Tongue (tissue), 1 donor: ENCODE measurements at regions not wholly inside any gene's neighbourhood (a gene's known extent, or its start where the extent isn't known, plus 50 kb on each side); places are given as distances from the start of the nearest gene placed in this dataset.

ENCODE experiments used
- DNase-seq: peaks from one replicate; pipeline ENCODE4 v3.0.0-alpha.2; 2015

GRCh38 chr1:84759756-84760155 is 69.5 kb upstream of the SSX2IP start:
- no peak for DNase-seq

DNA sequence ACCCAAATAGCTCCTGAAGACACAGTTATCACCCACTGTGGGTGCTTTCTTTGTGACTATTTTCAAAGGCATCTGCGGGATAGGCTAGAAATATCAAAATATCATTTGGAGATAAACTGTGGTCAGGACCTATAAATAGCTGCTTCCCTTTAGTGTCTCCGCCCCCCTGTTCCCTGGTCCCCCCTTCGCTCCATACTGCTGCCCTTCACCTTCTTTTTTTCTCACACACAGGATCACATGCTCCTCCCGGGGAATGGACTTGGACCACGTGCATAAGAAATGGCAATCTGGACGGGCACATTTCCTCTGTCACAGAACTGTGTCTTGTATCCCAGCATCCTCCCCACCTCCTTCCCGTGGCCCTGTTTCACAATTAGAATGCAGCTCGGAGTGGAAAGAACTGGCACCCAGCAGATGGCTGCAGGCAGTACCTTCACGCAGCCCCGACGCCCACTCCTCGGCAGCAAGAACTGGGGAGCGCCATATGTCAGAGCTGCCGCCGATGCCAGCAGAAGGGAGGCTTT is 68.8 kb upstream of the SSX2IP start:
- DNase-seq, result no peak

DNA sequence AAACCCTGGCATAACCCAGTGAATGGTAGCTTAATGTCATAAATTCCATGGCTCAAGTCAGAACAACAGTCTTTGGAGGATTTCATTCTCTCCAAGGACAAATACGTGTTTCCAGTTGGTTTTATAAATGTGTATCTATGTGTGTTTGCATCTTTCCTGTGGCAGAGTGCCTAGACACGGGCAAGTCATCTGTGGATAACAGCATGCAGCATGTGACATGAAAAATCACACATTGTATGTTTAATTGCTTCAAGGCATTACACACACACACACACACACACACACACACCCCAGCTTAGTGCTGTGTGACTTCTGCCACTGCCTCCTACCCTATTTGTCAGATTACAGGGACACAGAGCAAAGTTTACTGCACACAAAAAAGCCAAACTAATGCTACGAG is 68.2 kb upstream of the SSX2IP start:
- DNase-seq, result peak; percentile 58

DNA sequence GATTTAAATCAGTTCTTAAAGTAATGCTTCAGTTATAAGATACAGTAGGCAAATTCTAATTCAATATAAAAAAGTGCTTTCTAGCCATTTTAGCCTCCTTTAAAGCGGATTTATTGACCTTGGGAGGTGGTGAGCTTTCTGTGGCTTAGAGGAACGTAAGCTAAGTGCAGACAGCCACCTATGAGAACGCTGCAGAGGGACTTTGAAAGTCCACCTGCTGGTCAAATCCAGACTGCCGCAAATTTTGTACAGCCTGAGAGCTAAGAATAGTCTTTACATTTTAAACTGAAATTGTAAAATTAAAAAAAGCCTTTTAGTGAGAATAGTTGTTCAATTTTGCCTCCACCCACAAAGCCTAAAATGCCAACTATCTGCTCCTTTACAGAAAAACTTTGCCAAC is 67.0 kb upstream of the SSX2IP start:
- no peak for DNase-seq

DNA sequence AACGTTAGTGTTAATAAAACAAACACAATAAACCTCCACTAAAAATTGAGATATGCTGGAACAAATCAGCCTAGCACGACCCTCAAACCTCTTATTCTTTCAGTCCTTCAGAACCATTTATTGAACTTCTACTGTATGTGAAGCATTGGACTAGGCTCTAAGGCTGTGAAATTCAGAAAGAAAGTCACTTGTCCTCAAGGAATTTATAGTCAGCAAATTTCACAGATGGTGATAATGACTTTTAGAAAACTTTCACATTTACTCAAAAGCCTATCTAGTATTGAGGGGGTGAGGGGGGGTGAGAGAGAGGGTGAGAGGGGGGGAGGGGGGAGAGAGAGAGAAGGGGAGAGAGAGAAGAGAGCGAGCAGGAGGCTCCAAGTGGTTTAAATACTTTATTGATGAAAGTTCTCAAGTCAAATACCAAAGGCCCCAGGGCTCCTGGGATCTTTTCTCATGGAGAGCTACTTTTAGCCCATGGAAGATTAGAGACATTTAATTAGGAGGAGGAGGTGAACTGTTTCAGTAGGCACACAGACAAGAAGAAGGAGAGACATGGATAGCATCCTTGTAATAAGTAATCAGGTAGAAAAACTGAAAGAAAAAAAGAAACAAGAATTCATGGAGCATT is 66.3 kb upstream of the SSX2IP start:
- no peak for DNase-seq

GRCh38 chr1:84756001-84756400 is 65.7 kb upstream of the SSX2IP start:
- no peak for DNase-seq

GRCh38 chr1:84755216-84755615 is 65.0 kb upstream of the SSX2IP start:
- DNase-seq, result no peak

DNA sequence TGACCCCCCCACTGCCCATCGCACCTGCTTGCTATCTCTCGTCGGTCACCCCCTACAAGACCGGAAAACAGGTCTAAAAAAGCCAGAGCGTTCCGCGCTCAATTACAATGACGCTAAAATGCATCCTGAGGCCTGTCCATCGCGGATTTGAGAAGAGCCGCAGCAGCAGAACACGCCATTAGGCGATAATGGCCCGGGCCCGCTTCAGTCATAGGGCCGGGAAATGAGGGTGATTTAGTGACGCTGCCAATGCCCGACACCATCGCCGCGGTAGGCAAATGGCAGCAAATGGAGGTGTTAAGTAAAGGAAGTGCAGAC is 64.1 kb upstream of the SSX2IP start:
- DNase-seq, result no peak

DNA sequence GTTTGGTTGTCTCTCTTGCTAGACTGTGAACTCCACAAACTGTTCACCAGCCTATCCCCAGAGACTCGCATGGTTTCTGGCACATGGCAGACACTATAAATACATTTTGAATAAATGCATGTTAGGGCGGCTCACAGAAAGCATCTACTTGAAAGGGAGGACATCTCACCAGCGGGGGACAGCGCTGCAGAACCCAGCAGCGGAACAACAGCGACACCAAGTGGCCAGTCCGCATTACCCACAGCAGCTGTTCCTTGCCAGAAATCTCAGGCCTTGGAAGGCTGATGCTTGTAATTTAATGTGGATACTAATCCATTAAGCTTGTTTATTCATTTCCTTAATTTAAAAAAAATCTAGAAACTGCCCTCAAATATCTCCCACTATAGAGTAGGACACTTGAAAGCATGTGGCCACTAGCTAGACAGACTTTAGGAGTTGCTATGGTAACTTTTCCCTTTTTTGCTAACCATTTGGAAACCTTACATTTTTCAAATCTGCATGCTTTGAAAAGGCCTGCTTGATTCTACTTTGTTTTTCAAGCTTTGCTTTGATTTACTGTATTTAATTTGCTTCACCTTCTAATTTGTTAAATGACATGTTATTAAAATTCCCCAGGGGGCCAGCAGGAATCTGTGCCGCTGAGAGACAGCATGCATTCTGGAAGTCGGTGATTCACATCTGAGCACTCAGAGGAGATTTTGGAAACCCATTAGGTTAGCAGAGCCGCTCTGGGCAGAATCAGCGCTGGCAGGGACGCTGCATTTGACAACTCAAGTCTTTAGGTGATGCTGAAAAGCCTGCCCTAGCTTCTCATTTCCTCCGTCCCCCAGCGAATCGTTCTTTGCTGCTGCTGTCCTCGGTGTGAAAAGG is 63.5 kb upstream of the SSX2IP start:
- DNase-seq, result peak; percentile 91

DNA sequence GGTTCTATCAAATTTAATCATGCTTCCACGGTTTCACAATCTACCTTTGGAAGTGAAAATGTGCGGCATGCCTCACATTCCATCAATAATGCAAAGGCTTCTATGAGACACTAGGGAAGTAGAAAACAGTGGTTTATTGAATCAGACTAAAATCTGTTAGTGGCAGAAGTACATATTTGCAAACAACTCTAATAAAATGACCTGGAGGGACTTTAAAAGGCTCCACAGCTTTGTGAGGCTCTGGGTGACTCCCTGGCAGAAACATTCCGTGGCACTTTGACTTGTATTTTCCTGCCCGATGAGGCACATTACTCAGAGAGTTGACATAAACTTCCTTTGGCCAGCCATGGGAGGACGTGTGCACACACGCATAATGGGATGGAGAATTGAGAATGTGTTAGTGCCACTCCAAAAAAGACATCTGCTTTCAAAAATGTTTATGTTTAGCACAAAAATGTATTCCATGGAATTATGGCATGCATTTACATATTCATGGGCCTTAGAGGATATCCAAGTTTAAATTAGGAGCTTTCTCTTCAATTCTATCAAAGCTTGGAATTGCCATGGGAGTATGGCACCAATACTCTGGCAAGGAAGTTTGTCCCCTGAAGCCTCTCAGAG is 60.0 kb upstream of the SSX2IP start:
- no peak for DNase-seq

- peak; percentile 34 for DNase-seq
Observed at GRCh38 chr1:84749427-84749826, 59.2 kb upstream of the SSX2IP start.

DNA sequence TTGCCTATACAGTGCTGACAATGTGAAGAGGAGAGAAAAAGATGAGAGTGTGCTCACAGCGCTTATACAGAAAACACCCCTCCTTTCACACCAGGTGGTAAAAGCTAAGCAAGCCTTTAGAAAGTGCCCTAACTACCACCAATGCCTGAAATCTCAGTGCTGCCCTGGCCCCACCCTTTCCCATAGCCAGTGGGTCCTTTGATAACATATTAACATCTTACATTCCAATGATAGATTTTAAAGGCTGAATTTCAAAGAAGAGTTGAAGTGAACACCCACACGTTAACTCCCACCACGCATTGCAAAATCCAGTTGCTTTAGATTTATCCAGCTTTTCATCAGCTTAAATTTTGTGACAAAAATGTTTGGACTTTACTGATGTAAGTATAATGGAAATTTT is 58.1 kb upstream of the SSX2IP start:
- DNase-seq, result no peak

DNA sequence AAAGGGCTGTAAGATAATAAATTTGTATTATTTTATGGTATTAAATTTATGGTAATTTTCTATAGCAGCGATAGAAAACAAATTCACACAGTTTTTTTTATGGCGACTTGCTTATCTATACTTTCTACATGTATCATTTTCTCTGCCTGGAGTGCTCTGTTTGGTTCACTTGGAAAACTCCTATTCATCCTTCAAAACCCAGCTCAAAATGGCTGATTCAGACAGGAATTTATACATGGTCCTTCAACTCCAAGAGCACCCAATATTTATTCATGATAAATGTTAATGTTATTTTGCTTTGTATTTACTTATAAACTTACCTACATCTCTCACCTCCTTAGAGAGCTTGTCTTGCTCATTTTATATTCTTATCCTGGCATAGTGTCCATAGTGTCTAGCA is 55.6 kb upstream of the SSX2IP start:
- DNase-seq, result no peak

GRCh38 chr1:84743896-84744295 is 53.6 kb upstream of the SSX2IP start:
- DNase-seq, result no peak

DNA sequence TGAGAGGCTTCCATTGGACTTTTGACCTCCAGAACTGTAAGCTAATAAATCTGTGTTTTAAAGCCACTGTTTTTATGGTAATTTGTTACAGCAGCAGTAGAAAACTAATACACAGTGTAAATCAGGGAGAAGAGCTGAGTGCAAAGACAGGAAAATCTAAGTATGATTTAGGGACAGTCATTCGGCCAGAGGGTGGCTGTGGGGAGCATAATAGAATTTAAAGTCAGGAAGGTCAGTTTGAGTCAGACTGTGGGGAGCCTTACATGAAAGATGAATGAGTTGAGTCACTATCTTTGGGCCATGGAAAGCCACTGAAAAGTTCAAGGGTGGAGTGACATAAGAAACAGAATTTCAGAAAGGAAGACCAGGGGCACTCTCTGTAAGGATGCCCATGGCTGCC is 52.4 kb upstream of the SSX2IP start:
- DNase-seq, result no peak

DNA sequence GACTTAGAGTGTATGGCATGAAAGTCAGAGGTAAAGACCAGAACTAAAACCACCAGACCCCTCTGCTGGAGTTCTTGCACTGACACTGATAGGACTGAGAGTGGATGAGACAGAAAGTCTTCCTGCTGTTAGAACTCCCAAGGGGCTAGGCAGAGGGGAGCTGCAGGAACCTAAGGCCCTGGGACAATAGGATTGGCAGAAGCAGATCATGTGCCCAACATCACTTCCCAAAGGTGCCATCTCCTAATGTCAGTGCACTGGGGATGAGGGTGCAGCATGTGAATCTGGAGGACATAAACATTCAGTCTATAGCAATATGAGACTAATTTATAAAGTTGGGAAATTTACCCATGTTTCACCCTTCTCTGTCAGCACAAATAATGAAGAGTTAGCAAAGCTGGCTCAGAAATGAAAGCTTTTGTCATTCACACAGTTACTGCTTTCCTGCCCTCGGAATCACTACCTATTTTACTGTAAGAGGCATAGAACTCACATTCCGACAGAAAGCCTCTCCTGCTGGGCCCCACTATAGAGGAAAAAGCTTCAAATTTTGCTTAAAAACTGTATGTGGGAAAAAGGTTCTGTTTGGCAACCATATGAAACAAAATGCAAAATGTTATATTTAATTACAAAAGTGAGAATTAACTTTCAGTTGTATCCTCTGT is 49.9 kb upstream of the SSX2IP start:
- DNase-seq, result no peak
